SK-N-SH (cell line): ENCODE measurements at regions not wholly inside any gene's neighbourhood (a gene's known extent, or its start where the extent isn't known, plus 50 kb on each side); places are given as distances from the start of the nearest gene placed in this dataset.

Experiments
- CTCF ChIA-PET: fragments of 300-600, 350-600 bp; formaldehyde crosslinking; extraction: SDS; loops from one replicate; lab custom pipeline; 2021; lab: Yijun Ruan, JAX
- POLR2A ChIA-PET: fragments of 350-600 bp; sonication (Branson Sonifier 250); formaldehyde crosslinking; extraction: SDS; loops from one replicate; lab custom pipeline; 2020; ENCODE audit warnings: antibody characterized with exemption, inconsistent platforms; lab: Yijun Ruan, JAX
- DNase-seq: peaks from one replicate; pipeline ENCODE4 v3.0.0; 2012
- H2AFZ ChIP-seq: fragments of 200-600 bp; sonication (generic); 2 replicates; pipeline ENCODE4 v1.8.1; 2016; ENCODE audit warnings: antibody characterized with exemption, mild to moderate bottlenecking, low read depth
- H3F3A ChIP-seq: fragments of 200-600 bp; sonication (generic); replicated peaks from 2 replicates; pipeline ENCODE3; 2016; ENCODE audit warnings: antibody characterized with exemption, mild to moderate bottlenecking; ENCODE audit not compliant: insufficient read depth
- H3K27ac ChIP-seq, 2 experiments: fragments of 200-500 bp in 1 of 2; fragments of 200-600 bp in 1 of 2; sonication (Bioruptor generic) in 1 of 2; sonication (generic), shearing (Covaris generic) in 1 of 2; 2 replicates each; pipeline versions ENCODE4 v1.5.1 to v1.6.1; 2014 to 2016; ENCODE audit warnings: low read depth in 2 of 2, inconsistent platforms in 1 of 2, low read length in 1 of 2, mild to moderate bottlenecking in 1 of 2, mixed read lengths in 1 of 2
- H3K27me3 ChIP-seq: fragments of 200-600 bp; sonication (generic), shearing (Covaris generic); 2 replicates; pipeline ENCODE4 v1.6.1; 2016; ENCODE audit warnings: mixed run types; ENCODE audit not compliant: insufficient read depth
- H3K36me3 ChIP-seq, 2 experiments: fragments of 200-500 bp in 1 of 2; fragments of 200-600 bp in 1 of 2; sonication (Bioruptor generic) in 1 of 2; sonication (generic) in 1 of 2; replicated peaks in 1 of 2; 2 replicates each; pipeline versions ENCODE3 to v1.5.1; 2014 to 2016; ENCODE audit warnings: low read length in 1 of 2, mild to moderate bottlenecking in 1 of 2; ENCODE audit not compliant: insufficient read depth in 2 of 2, control insufficient read depth in 1 of 2
- H3K4me1 ChIP-seq, 2 experiments: fragments of 200-500 bp in 1 of 2; fragments of 200-600 bp in 1 of 2; sonication (Bioruptor generic) in 1 of 2; sonication (generic), shearing (Covaris generic) in 1 of 2; 2 replicates each; pipeline versions ENCODE4 v1.5.1 to v1.6.1; 2014 to 2016; ENCODE audit warnings: low read depth in 1 of 2, low read length in 1 of 2, mixed run types in 1 of 2; ENCODE audit not compliant: insufficient read depth in 2 of 2, control insufficient read depth in 1 of 2
- H3K4me2 ChIP-seq: fragments of 200-600 bp; sonication (generic), shearing (Covaris generic); 2 replicates; pipeline ENCODE4 v1.6.1; 2017; ENCODE audit warnings: mixed run types
- H3K4me3 ChIP-seq, 2 experiments: fragments of 200-500 bp in 1 of 2; fragments of 200-600 bp in 1 of 2; sonication (Bioruptor generic) in 1 of 2; sonication (generic), shearing (Covaris generic) in 1 of 2; 2 replicates each; pipeline versions ENCODE4 v1.5.1 to v1.8.1; 2014 to 2016; ENCODE audit warnings: low read depth in 2 of 2, inconsistent platforms in 1 of 2, low read length in 1 of 2, mild to moderate bottlenecking in 1 of 2, mixed read lengths in 1 of 2, moderate library complexity in 1 of 2
- H3K79me2 ChIP-seq: fragments of 200-600 bp; sonication (generic); 2 replicates; pipeline ENCODE4 v1.8.1; 2017; ENCODE audit warnings: mild to moderate bottlenecking; ENCODE audit not compliant: insufficient read depth
- H3K9ac ChIP-seq: fragments of 200-600 bp; sonication (generic); 2 replicates; pipeline ENCODE4 v1.6.1; 2017; ENCODE audit warnings: mixed run types
- H3K9me2 ChIP-seq: fragments of 200-600 bp; sonication (generic); 2 replicates; pipeline ENCODE4 v1.6.1; 2017; ENCODE audit warnings: mixed run types
- H3K9me3 ChIP-seq: fragments of 200-600 bp; sonication (generic); 2 replicates; pipeline ENCODE4 v1.6.1; 2017; ENCODE audit warnings: mixed run types, mild to moderate bottlenecking, moderate library complexity
- H4K20me1 ChIP-seq: fragments of 200-600 bp; sonication (generic); 2 replicates; pipeline ENCODE4 v1.6.1; 2017; ENCODE audit warnings: mild to moderate bottlenecking, mixed run types; ENCODE audit not compliant: insufficient read depth
- CHD2 ChIP-seq: fragments of 150-350 bp; IDR thresholded peaks from 2 replicates; pipeline ENCODE4 v1.6.1; 2018; ENCODE audit warnings: low read length; ENCODE audit not compliant: partially characterized antibody
- ELF1 ChIP-seq: IDR thresholded peaks from 2 replicates; pipeline ENCODE4 v1.4.0; 2012
- FOXJ3 ChIP-seq: sonication (generic); formaldehyde crosslinking; IDR thresholded peaks from 2 replicates; pipeline ENCODE4 v1.5.1; 2020; ENCODE audit warnings: mild to moderate bottlenecking, missing genetic modification reagents
- FOXM1 ChIP-seq: IDR thresholded peaks from 2 replicates; pipeline ENCODE4 v1.4.0; 2012; ENCODE audit warnings: low read depth, mild to moderate bottlenecking
- JUND ChIP-seq: IDR thresholded peaks from 2 replicates; pipeline ENCODE4 v1.4.0; 2012
- MAX ChIP-seq: IDR thresholded peaks from 2 replicates; pipeline ENCODE4 v1.4.0; 2012; ENCODE audit warnings: low read depth
- MXI1 ChIP-seq: IDR thresholded peaks from 2 replicates; pipeline ENCODE4 v1.6.1; 2012; ENCODE audit warnings: mild to moderate bottlenecking, low read depth, low read length, improper control_type of control experiment
- NRF1 ChIP-seq: IDR thresholded peaks from 2 replicates; pipeline ENCODE4 v1.6.1; 2012; ENCODE audit warnings: low read depth, mild to moderate bottlenecking, low read length
- POLR2AphosphoS5 ChIP-seq: IDR thresholded peaks from 2 replicates; pipeline ENCODE4 v1.6.1; 2012; ENCODE audit warnings: low read depth, low read length
- RAD21 ChIP-seq: IDR thresholded peaks from 2 replicates; pipeline ENCODE4 v1.6.1; 2012; ENCODE audit warnings: mild to moderate bottlenecking, low read length
- RXRA ChIP-seq: IDR thresholded peaks from 2 replicates; pipeline ENCODE4 v1.4.0; 2012; ENCODE audit warnings: low read depth, mild to moderate bottlenecking, borderline replicate concordance
- SIN3A ChIP-seq: IDR thresholded peaks from 2 replicates; pipeline ENCODE4 v1.6.1; 2012; ENCODE audit warnings: low read depth, mild to moderate bottlenecking, low read length, moderate library complexity, borderline replicate concordance
- SMC3 ChIP-seq: IDR thresholded peaks from 2 replicates; pipeline ENCODE4 v1.6.1; 2012; ENCODE audit warnings: low read depth, low read length, improper control_type of control experiment
- TAF1 ChIP-seq: IDR thresholded peaks from 2 replicates; pipeline ENCODE4 v1.6.1; 2012; ENCODE audit warnings: low read depth, mild to moderate bottlenecking, low read length, moderate library complexity, borderline replicate concordance
- TEAD4 ChIP-seq: IDR thresholded peaks from 2 replicates; pipeline ENCODE4 v1.4.0; 2012; ENCODE audit warnings: mild to moderate bottlenecking, borderline replicate concordance; ENCODE audit not compliant: insufficient read depth
- WGBS: methylation state at CpG from one replicate; pipeline ENCODE4 v1.1.6; 2017; ENCODE audit warnings: low lambda C conversion rate; 5-methylcytosine and 5-hydroxymethylcytosine counted together
- TF ChIP-seq, protein P1 (sequence below): fragments of 150-350 bp; IDR thresholded peaks from 2 replicates; pipeline ENCODE4 v1.6.1; 2017; ENCODE audit warnings: antibody characterized with exemption, low read length, low read depth, borderline replicate concordance
- TF ChIP-seq, protein P2 (sequence below): IDR thresholded peaks from 2 replicates; pipeline ENCODE4 v1.4.0; 2012; ENCODE audit warnings: low read depth, borderline replicate concordance
- TF ChIP-seq, protein P3 (sequence below): IDR thresholded peaks from 2 replicates; pipeline ENCODE4 v1.4.0; 2012; ENCODE audit warnings: low read depth, borderline replicate concordance
- TF ChIP-seq, protein P4 (sequence below): fragments of 150-350 bp; IDR thresholded peaks from 2 replicates; pipeline ENCODE4 v1.6.1; 2016; ENCODE audit warnings: mild to moderate bottlenecking, low read depth, low read length
- TF ChIP-seq, protein P5 (sequence below): IDR thresholded peaks from 2 replicates; pipeline ENCODE4; 2012

GRCh38 chr4:187414716-187415115 lies 580.9 kb upstream of the ZFP42 start:
- H2AFZ ChIP-seq, result no peak overlapping the region
- CTCF ChIA-PET, result no interaction called here
- no peak for DNase-seq

GRCh38 chr4:187415231-187415630 lies 580.3 kb upstream of the ZFP42 start:
- TF ChIP-seq, protein P1, sequence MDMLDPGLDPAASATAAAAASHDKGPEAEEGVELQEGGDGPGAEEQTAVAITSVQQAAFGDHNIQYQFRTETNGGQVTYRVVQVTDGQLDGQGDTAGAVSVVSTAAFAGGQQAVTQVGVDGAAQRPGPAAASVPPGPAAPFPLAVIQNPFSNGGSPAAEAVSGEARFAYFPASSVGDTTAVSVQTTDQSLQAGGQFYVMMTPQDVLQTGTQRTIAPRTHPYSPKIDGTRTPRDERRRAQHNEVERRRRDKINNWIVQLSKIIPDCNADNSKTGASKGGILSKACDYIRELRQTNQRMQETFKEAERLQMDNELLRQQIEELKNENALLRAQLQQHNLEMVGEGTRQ, result no peak
- TF ChIP-seq SMC3 (no peak), JUND (no peak), MXI1 (no peak), NRF1 (no peak), FOXM1 (no peak), ELF1 (no peak), FOXJ3 (CRISPR knock-in tag) (no peak), MAX (no peak), RXRA (no peak), POLR2AphosphoS5 (no peak)
- TF ChIP-seq, protein P2, sequence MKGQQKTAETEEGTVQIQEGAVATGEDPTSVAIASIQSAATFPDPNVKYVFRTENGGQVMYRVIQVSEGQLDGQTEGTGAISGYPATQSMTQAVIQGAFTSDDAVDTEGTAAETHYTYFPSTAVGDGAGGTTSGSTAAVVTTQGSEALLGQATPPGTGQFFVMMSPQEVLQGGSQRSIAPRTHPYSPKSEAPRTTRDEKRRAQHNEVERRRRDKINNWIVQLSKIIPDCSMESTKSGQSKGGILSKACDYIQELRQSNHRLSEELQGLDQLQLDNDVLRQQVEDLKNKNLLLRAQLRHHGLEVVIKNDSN, result no peak
- TF ChIP-seq, protein P3, sequence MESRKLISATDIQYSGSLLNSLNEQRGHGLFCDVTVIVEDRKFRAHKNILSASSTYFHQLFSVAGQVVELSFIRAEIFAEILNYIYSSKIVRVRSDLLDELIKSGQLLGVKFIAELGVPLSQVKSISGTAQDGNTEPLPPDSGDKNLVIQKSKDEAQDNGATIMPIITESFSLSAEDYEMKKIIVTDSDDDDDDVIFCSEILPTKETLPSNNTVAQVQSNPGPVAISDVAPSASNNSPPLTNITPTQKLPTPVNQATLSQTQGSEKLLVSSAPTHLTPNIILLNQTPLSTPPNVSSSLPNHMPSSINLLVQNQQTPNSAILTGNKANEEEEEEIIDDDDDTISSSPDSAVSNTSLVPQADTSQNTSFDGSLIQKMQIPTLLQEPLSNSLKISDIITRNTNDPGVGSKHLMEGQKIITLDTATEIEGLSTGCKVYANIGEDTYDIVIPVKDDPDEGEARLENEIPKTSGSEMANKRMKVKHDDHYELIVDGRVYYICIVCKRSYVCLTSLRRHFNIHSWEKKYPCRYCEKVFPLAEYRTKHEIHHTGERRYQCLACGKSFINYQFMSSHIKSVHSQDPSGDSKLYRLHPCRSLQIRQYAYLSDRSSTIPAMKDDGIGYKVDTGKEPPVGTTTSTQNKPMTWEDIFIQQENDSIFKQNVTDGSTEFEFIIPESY, result no peak
- TF ChIP-seq, protein P4, sequence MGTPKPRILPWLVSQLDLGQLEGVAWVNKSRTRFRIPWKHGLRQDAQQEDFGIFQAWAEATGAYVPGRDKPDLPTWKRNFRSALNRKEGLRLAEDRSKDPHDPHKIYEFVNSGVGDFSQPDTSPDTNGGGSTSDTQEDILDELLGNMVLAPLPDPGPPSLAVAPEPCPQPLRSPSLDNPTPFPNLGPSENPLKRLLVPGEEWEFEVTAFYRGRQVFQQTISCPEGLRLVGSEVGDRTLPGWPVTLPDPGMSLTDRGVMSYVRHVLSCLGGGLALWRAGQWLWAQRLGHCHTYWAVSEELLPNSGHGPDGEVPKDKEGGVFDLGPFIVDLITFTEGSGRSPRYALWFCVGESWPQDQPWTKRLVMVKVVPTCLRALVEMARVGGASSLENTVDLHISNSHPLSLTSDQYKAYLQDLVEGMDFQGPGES, result no peak
- TF ChIP-seq, all 33 proteins: peak for 0
- POLR2A ChIA-PET, result no interaction called here
- H3K4me2 ChIP-seq, result no peak overlapping the region
- H3F3A ChIP-seq, result no peaks in the 10 kb centered on the region
- H2AFZ ChIP-seq, result no peak overlapping the region
- H3K27ac ChIP-seq, result no peak overlapping the region
- no peaks in the 10 kb centered on the region for H4K20me1 ChIP-seq
- H3K4me1 ChIP-seq, result no peaks in the 10 kb centered on the region
- H3K36me3 ChIP-seq, result no peaks in the 10 kb centered on the region
- H3K9me3 ChIP-seq, result no peaks in the 10 kb centered on the region
- no peaks in the 10 kb centered on the region for H3K27me3 ChIP-seq
- 24% methylated on average over 3 of the region's 3 CpGs for WGBS
- CTCF ChIA-PET, result no interaction called here
- no peak overlapping the region for H3K9ac ChIP-seq
- no peaks in the 10 kb centered on the region for H3K9me2 ChIP-seq
- DNase-seq, result no peak
- no peak overlapping the region for H3K4me3 ChIP-seq
- H3K79me2 ChIP-seq, result no peaks in the 10 kb centered on the region

More at GRCh38 chr4:187414716-187415115, 580.9 kb upstream of the ZFP42 start:
- Histone ChIP-seq H4K20me1 (no peaks in the 10 kb centered on the region), H3K27me3 (no peaks in the 10 kb centered on the region), H3K36me3 (no peaks in the 10 kb centered on the region), H3K27ac (no peak overlapping the region), H3K4me1 (no peaks in the 10 kb centered on the region), H3K9me2 (no peaks in the 10 kb centered on the region), H3K79me2 (no peaks in the 10 kb centered on the region), H3K9me3 (no peaks in the 10 kb centered on the region), H3K9ac (no peak overlapping the region), H3K4me3 (no peak overlapping the region), H3K4me2 (no peak overlapping the region), H3F3A (no peaks in the 10 kb centered on the region)
- 17% methylated on average over 2 of the region's 2 CpGs for WGBS
- TF ChIP-seq MAX (no peak), RXRA (no peak), TEAD4 (no peak), CHD2 (no peak), RAD21 (no peak), TAF1 (no peak), SIN3A (no peak)
- TF ChIP-seq, protein P5, sequence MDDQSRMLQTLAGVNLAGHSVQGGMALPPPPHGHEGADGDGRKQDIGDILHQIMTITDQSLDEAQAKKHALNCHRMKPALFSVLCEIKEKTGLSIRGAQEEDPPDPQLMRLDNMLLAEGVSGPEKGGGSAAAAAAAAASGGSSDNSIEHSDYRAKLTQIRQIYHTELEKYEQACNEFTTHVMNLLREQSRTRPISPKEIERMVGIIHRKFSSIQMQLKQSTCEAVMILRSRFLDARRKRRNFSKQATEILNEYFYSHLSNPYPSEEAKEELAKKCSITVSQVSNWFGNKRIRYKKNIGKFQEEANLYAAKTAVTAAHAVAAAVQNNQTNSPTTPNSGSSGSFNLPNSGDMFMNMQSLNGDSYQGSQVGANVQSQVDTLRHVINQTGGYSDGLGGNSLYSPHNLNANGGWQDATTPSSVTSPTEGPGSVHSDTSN, result no peak
- TF ChIP-seq, protein P2, result no peak
- POLR2A ChIA-PET, result no interaction called here
